ENCODE measurements at regions not wholly inside any gene's neighbourhood (a gene's known extent, or its start where the extent isn't known, plus 50 kb on each side); places are given as distances from the start of the nearest gene placed in this dataset.

- no peak for DNase-seq (ENCODE audit: low read depth in 2 of 2)
Measured at GRCh38 chr1:29851691-29852090, 615.4 kb downstream of the PTPRU start.

- no peak for DNase-seq (ENCODE audit: low read depth in 2 of 2)
Measured at GRCh38 chr1:29849991-29850757, 613.9 kb downstream of the PTPRU start.

- no peak for DNase-seq (ENCODE audit: low read depth in 2 of 2)
Measured at GRCh38 chr1:29849038-29849750, 612.9 kb downstream of the PTPRU start.

- no peak for DNase-seq (ENCODE audit: low read depth in 2 of 2)
Measured at GRCh38 chr1:29845910-29846309, 609.6 kb downstream of the PTPRU start.

- no peak for DNase-seq (ENCODE audit: low read depth in 2 of 2)
Measured at GRCh38 chr1:29842130-29842529, 605.8 kb downstream of the PTPRU start.

GRCh38 chr1:29839726-29840125, 603.4 kb downstream of the PTPRU start:
- DNase-seq (ENCODE audit: low read depth in 2 of 2), result no peak

GRCh38 chr1:29838738-29839320, 602.5 kb downstream of the PTPRU start:
- no peak for DNase-seq (ENCODE audit: low read depth in 2 of 2)

- DNase-seq (ENCODE audit: low read depth in 2 of 2), result no peak
Measured at GRCh38 chr1:29836651-29837646, 600.6 kb downstream of the PTPRU start.

- no peak for DNase-seq (ENCODE audit: low read depth in 2 of 2)
Measured at GRCh38 chr1:29835874-29836273, 599.6 kb downstream of the PTPRU start.

GRCh38 chr1:29835406-29835805, 599.1 kb downstream of the PTPRU start:
- DNase-seq (ENCODE audit: low read depth in 2 of 2), result no peak

GRCh38 chr1:29833581-29833980, 597.3 kb downstream of the PTPRU start:
- no peak for DNase-seq (ENCODE audit: low read depth in 2 of 2)

GRCh38 chr1:29832936-29833335, 596.6 kb downstream of the PTPRU start:
- no peak for DNase-seq (ENCODE audit: low read depth in 2 of 2)

GRCh38 chr1:29832471-29832870, 596.1 kb downstream of the PTPRU start:
- DNase-seq (ENCODE audit: low read depth in 2 of 2), result no peak

- no peak for DNase-seq (ENCODE audit: low read depth in 2 of 2)
Measured at GRCh38 chr1:29831500-29832117, 595.3 kb downstream of the PTPRU start.

GRCh38 chr1:29830916-29831315, 594.6 kb downstream of the PTPRU start:
- DNase-seq (ENCODE audit: low read depth in 2 of 2), result no peak

GRCh38 chr1:29830383-29830782, 594.1 kb downstream of the PTPRU start:
- no peak for DNase-seq (ENCODE audit: low read depth in 2 of 2)

GRCh38 chr1:29829448-29830344, 593.4 kb downstream of the PTPRU start:
- no peak for DNase-seq (ENCODE audit: low read depth in 2 of 2)

- no peak for DNase-seq (ENCODE audit: low read depth in 2 of 2)
Measured at GRCh38 chr1:29828526-29829447, 592.5 kb downstream of the PTPRU start.
